ENCODE measurements at regions not wholly inside any gene's neighbourhood (a gene's known extent, or its start where the extent isn't known, plus 50 kb on each side); places are given as distances from the start of the nearest gene placed in this dataset.

DNA sequence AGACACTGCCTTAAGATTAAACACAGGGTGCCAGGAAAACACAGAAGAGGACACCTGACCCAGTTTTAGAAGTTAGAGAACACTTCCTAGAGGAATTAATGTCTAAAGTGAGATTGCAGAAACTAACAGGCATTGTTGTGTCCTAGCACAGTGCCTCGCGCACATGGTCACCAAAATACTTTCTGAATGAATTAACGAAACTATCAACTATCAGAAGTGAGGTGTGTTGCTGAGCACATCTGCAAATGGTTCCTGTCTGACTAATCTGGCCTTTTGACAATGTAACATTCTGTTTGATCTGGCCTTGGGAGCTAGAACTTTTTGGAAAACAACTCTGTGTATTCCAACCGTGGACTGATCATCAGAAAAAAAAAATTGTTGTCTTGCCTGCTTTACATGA lies 556.8 kb upstream of the LCORL start:
- Histone ChIP-seq H3K4me1 (ENCODE audit: insufficient read depth, low read length) (no peaks in the 10 kb centered on the region; the same call in 1 of the 2 replicates), H3K9me3 (ENCODE audit: insufficient read depth, low read depth, low read length) (no peaks in the 10 kb centered on the region), H3K4me3 (ENCODE audit: low read length) (no peak overlapping the region), H3K27ac (ENCODE audit: low read length) (no peak overlapping the region), H3K36me3 (ENCODE audit: insufficient read depth, low read depth, low read length) (no peaks in the 10 kb centered on the region), H3K9ac (ENCODE audit: low read depth, low read length) (no peak overlapping the region), H3K27me3 (ENCODE audit: insufficient read depth, low read length) (no peaks in the 10 kb centered on the region)

DNA sequence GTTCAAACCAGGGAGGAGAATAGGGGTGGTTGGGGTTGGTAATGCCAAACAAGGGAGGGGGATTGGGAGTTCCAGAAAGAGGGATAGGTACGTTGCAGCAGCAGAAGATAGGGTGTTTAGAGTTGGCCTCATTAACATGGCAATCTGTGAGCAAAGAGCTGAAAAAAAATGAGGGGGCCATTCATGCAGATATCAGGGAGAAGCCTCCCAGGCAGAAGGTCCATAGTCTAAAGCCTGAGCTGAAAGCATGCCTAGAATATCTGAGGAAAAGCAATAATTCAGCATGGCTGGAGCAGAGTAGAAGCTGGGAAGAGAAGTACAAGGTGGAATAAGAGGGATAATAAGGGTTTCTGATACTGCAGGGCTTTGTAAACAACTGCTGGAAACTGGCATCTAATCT lies 550.9 kb upstream of the LCORL start:
- H3K9ac ChIP-seq (ENCODE audit: low read depth, low read length), result no peak overlapping the region
- no peak overlapping the region for H3K27ac ChIP-seq (ENCODE audit: low read length)
- H3K4me1 ChIP-seq (ENCODE audit: insufficient read depth, low read length), result no peaks in the 10 kb centered on the region
- no peak overlapping the region for H3K4me3 ChIP-seq (ENCODE audit: low read length)
- H3K9me3 ChIP-seq (ENCODE audit: insufficient read depth, low read depth, low read length), result no peaks in the 10 kb centered on the region
- H3K27me3 ChIP-seq (ENCODE audit: insufficient read depth, low read length), result no peaks in the 10 kb centered on the region
- no peaks in the 10 kb centered on the region for H3K36me3 ChIP-seq (ENCODE audit: insufficient read depth, low read depth, low read length)

DNA sequence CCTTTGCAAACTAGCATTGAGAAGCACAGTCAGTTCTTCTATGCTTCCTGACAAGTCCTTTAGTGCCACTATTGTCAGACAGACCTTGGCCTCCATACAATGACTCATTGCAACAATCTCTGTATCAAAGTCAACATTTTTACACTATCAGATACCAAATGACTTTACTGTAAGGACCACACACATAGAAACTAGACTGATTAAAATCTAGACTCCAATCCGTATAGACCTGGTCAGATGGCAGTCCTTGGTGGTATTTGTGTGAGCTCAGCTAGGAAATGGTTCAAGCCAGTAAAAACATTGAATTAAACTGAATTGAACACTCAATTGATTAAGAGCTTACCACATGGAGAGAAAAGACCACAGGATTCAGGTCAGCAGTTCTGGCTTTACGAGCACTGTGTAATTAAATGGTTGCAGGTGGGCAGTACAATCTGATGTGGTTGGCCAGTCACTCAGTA lies 549.8 kb upstream of the LCORL start:
- H3K36me3 ChIP-seq (ENCODE audit: insufficient read depth, low read depth, low read length), result no peaks in the 10 kb centered on the region
- no peak overlapping the region for H3K9ac ChIP-seq (ENCODE audit: low read depth, low read length)
- no peaks in the 10 kb centered on the region for H3K27me3 ChIP-seq (ENCODE audit: insufficient read depth, low read length)
- H3K4me3 ChIP-seq (ENCODE audit: low read length), result no peak overlapping the region
- H3K4me1 ChIP-seq (ENCODE audit: insufficient read depth, low read length), result no peaks in the 10 kb centered on the region
- no peaks in the 10 kb centered on the region for H3K9me3 ChIP-seq (ENCODE audit: insufficient read depth, low read depth, low read length)
- no peak overlapping the region for H3K27ac ChIP-seq (ENCODE audit: low read length)

DNA sequence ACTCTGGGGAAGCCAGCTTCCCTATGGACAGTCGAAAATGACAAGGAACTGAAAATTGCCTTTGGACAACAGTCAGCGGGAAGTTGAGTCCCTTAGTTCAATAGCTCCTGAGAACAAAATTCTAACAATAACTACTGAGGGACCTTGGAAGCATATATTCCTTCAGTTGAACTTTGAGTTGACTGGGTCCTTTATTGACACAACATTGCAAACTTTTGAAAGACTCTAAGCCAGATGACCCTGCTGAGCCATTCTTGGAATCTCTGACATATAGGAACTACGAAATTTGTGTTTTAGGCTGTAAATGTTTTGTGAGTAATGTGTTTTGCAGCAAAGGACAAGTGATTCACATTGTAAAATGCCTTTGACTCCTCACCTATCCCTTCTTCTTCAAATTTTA lies 548.8 kb upstream of the LCORL start:
- no peaks in the 10 kb centered on the region for H3K36me3 ChIP-seq (ENCODE audit: insufficient read depth, low read depth, low read length)
- no peak overlapping the region for H3K4me3 ChIP-seq (ENCODE audit: low read length)
- no peaks in the 10 kb centered on the region for H3K9me3 ChIP-seq (ENCODE audit: insufficient read depth, low read depth, low read length)
- no peaks in the 10 kb centered on the region for H3K4me1 ChIP-seq (ENCODE audit: insufficient read depth, low read length)
- H3K27ac ChIP-seq (ENCODE audit: low read length), result no peak overlapping the region
- H3K27me3 ChIP-seq (ENCODE audit: insufficient read depth, low read length), result no peaks in the 10 kb centered on the region
- no peak overlapping the region for H3K9ac ChIP-seq (ENCODE audit: low read depth, low read length)

DNA sequence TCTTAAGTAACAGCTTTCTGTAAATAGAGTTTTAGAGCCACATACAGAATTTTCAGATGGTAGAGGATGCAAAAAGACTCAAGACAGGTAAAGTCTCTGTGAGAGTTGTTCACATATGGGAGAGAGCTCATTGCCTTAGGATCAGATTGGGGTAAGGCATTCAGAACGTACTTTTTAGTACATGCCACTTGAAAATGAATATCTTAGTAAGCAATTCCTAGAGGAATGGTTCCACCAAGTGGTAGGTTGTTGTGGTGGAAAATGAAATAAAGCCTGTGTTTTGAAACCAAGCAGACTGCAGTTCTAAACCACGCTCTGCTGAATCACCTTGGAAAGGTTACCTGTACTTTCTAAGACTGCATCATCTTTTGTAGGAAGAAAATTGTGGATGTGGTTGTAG lies 547.0 kb upstream of the LCORL start:
- Histone ChIP-seq H3K9me3 (ENCODE audit: insufficient read depth, low read depth, low read length) (no peaks in the 10 kb centered on the region), H3K27me3 (ENCODE audit: insufficient read depth, low read length) (no peaks in the 10 kb centered on the region), H3K27ac (ENCODE audit: low read length) (no peak overlapping the region), H3K36me3 (ENCODE audit: insufficient read depth, low read depth, low read length) (no peaks in the 10 kb centered on the region), H3K4me3 (ENCODE audit: low read length) (no peak overlapping the region), H3K9ac (ENCODE audit: low read depth, low read length) (no peak overlapping the region), H3K4me1 (ENCODE audit: insufficient read depth, low read length) (no peaks in the 10 kb centered on the region)

DNA sequence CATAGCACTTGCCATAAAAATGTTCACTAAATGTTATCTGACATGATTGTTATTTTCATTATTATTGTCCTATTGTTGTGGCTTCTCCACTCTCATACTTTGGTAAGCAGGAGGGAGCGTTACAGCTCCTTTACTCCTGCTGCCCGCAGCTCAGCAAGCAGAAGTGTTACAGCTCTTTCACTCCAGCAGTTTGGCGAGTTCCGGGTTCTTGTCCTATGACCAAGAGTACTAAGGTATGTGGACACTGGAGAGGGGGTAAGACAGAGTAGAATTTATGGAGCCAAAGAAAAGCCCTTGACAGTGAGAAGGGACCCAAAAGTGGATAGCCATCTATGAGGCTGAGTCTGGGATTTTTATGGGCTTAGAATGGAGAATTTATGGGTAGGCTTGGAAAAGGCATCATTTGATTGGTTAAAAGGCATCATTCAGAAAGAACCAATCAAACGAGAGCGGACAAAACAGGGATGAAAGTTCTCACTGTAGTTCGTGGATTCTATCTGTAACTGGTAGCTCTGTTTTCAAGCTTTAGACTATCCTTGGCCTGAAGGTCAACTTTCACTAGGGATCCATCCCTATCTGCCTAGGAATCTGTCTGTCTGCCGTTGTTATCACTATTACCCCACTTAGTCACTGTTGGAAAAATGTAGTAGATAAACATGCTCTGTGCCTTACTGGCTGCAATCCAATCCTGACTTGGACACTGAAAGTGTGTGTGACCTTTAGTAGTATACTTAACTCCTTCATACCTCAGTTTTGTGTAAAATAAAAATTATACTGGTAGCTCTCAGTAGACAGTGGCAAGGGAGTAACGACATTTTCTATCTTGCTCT lies 545.6 kb upstream of the LCORL start:
- no peaks in the 10 kb centered on the region for H3K9me3 ChIP-seq (ENCODE audit: insufficient read depth, low read depth, low read length)
- H3K4me3 ChIP-seq (ENCODE audit: low read length), result no peak overlapping the region
- H3K27ac ChIP-seq (ENCODE audit: low read length), result no peak overlapping the region
- H3K9ac ChIP-seq (ENCODE audit: low read depth, low read length), result no peak overlapping the region
- no peaks in the 10 kb centered on the region for H3K4me1 ChIP-seq (ENCODE audit: insufficient read depth, low read length)
- no peaks in the 10 kb centered on the region for H3K36me3 ChIP-seq (ENCODE audit: insufficient read depth, low read depth, low read length)
- no peaks in the 10 kb centered on the region for H3K27me3 ChIP-seq (ENCODE audit: insufficient read depth, low read length)

DNA sequence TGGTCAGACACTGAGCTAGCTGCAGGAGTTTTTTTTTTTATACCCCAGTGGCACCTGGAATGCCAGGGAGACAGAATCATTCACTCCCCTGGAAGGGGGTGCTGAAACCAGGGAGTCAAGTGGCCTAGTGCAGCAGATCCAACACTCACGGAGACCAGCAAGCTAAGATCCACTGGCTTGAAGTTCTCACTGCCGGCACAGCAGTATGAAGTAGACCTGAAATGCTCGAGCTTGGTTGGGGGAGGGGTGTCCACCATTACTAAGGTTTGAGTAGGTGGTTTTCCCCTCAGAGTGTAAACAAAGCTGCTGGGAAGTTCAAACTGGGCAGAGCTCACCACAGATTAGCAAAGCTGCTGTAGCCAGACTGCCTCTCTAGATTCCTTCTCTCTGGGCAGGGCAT lies 537.9 kb upstream of the LCORL start:
- Histone ChIP-seq H3K4me3 (ENCODE audit: low read length) (no peak overlapping the region), H3K9ac (ENCODE audit: low read depth, low read length) (no peak overlapping the region), H3K27ac (ENCODE audit: low read length) (no peak overlapping the region), H3K27me3 (ENCODE audit: insufficient read depth, low read length) (no peaks in the 10 kb centered on the region), H3K9me3 (ENCODE audit: insufficient read depth, low read depth, low read length) (no peaks in the 10 kb centered on the region), H3K4me1 (ENCODE audit: insufficient read depth, low read length) (peaks cover 9% of the 10 kb centered on the region; the same call in 1 of the 2 replicates), H3K36me3 (ENCODE audit: insufficient read depth, low read depth, low read length) (no peaks in the 10 kb centered on the region)

DNA sequence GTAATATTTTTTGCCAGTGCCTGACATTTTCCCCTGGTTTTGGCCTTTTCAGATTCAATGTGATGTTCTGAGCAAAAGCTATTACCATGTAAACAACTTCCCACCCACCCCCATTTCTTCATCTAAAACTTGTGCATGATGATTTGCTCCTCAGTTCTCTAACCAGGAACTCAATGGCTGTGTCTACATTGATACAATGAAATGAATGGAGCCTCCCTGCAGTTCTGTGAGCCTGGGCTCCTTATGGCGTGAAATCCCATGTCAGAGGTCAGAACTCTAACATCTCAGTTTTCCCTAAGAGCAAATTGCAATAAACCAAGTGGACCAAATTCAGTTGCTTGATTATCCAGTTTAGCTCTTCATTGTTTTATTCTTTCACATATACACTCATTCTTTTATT lies 534.8 kb upstream of the LCORL start:
- no peak overlapping the region for H3K9ac ChIP-seq (ENCODE audit: low read depth, low read length)
- peaks cover 9% of the 10 kb centered on the region; the same call in 1 of the 2 replicates for H3K4me1 ChIP-seq (ENCODE audit: insufficient read depth, low read length)
- H3K36me3 ChIP-seq (ENCODE audit: insufficient read depth, low read depth, low read length), result no peaks in the 10 kb centered on the region
- no peak overlapping the region for H3K4me3 ChIP-seq (ENCODE audit: low read length)
- H3K27me3 ChIP-seq (ENCODE audit: insufficient read depth, low read length), result no peaks in the 10 kb centered on the region
- no peak overlapping the region for H3K27ac ChIP-seq (ENCODE audit: low read length)
- no peaks in the 10 kb centered on the region for H3K9me3 ChIP-seq (ENCODE audit: insufficient read depth, low read depth, low read length)

DNA sequence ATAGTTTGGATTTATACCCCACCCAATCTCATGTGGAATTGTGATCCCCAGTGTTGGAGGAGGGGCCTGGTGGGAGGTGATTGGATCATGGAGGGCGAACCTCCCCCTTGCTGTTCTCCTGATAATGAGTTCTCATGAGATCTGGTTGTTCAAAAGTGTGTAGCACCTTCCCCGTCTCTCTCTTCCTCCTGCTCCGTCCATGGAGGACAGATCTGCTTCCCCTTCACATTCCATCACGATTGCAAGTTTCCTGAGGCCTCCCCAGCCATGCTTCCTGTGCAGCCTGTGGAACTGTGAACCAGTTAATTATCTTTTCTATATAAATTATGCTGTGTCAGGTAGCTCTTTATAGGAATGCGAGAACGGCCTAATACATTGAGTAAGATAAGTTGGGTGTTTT lies 518.8 kb upstream of the LCORL start:
- no peaks in the 10 kb centered on the region for H3K4me1 ChIP-seq (ENCODE audit: insufficient read depth, low read length)
- no peaks in the 10 kb centered on the region for H3K9me3 ChIP-seq (ENCODE audit: insufficient read depth, low read depth, low read length)
- no peak overlapping the region for H3K9ac ChIP-seq (ENCODE audit: low read depth, low read length)
- no peaks in the 10 kb centered on the region for H3K27me3 ChIP-seq (ENCODE audit: insufficient read depth, low read length)
- no peak overlapping the region for H3K27ac ChIP-seq (ENCODE audit: low read length)
- H3K36me3 ChIP-seq (ENCODE audit: insufficient read depth, low read depth, low read length), result no peaks in the 10 kb centered on the region
- H3K4me3 ChIP-seq (ENCODE audit: low read length), result no peak overlapping the region

DNA sequence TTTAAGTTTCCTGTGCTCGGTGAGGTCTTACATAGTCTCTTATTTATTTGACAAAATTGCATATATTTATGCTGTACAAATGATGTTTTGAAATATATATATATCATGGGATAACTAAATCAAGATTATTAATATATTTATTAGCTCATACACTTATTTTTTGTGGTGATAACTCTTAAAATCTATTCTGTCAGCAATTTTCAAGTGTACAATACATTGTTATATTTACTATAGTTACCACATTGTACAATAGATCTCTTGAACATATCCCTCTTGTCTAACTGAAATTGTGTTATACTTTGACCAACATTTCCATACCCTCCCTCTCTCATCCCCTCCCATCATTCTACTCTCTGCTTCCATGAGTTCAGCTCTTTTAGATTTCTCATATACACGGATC lies 516.6 kb upstream of the LCORL start:
- Histone ChIP-seq H3K27me3 (ENCODE audit: insufficient read depth, low read length) (no peaks in the 10 kb centered on the region), H3K4me1 (ENCODE audit: insufficient read depth, low read length) (no peaks in the 10 kb centered on the region), H3K9me3 (ENCODE audit: insufficient read depth, low read depth, low read length) (no peaks in the 10 kb centered on the region), H3K4me3 (ENCODE audit: low read length) (no peak overlapping the region), H3K36me3 (ENCODE audit: insufficient read depth, low read depth, low read length) (no peaks in the 10 kb centered on the region), H3K27ac (ENCODE audit: low read length) (no peak overlapping the region), H3K9ac (ENCODE audit: low read depth, low read length) (no peak overlapping the region)

DNA sequence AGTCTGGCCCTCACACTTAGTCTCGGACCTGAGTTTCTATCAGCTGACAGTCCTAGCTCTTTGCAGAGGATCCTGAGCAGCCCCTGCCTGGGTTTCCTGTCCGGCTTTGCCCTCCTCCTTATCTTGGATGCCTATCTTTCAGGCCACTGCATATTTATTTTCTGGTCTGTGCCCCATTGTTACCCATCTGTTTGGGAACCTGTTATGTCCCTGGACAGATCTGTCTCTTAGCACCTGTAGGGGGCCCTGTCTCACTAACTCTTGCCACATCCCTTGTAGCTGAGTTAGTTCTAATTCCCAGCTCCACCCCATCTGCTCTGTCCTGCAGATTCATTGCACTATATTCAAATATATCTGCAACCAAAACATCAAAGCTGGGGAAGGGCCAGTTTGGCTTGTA lies 514.9 kb upstream of the LCORL start:
- Histone ChIP-seq H3K27ac (ENCODE audit: low read length) (no peak overlapping the region), H3K36me3 (ENCODE audit: insufficient read depth, low read depth, low read length) (no peaks in the 10 kb centered on the region), H3K9me3 (ENCODE audit: insufficient read depth, low read depth, low read length) (no peaks in the 10 kb centered on the region), H3K27me3 (ENCODE audit: insufficient read depth, low read length) (no peaks in the 10 kb centered on the region), H3K4me1 (ENCODE audit: insufficient read depth, low read length) (no peaks in the 10 kb centered on the region), H3K4me3 (ENCODE audit: low read length) (no peak overlapping the region), H3K9ac (ENCODE audit: low read depth, low read length) (no peak overlapping the region)

DNA sequence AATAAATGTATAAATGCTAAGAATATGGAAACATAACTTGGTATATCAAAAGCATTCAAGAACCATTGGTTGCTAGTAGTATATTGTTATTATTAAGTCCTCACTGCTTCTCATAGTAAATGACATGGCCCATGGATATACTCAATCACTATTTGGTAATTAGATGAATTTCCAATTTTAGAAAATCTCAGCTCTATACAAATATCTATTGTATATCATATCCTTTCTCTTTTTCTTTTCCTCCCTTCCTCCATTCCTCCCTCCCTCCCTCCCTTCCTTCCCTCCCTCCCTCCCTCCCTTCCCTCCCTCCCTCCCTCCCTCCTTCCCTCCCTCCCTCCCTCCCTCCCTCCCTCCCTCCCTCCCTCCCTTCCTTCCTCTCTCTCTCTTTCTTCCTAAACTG lies 514.4 kb upstream of the LCORL start:
- Histone ChIP-seq H3K9ac (ENCODE audit: low read depth, low read length) (no peak overlapping the region), H3K4me3 (ENCODE audit: low read length) (no peak overlapping the region), H3K4me1 (ENCODE audit: insufficient read depth, low read length) (no peaks in the 10 kb centered on the region), H3K9me3 (ENCODE audit: insufficient read depth, low read depth, low read length) (no peaks in the 10 kb centered on the region), H3K36me3 (ENCODE audit: insufficient read depth, low read depth, low read length) (no peaks in the 10 kb centered on the region), H3K27me3 (ENCODE audit: insufficient read depth, low read length) (no peaks in the 10 kb centered on the region), H3K27ac (ENCODE audit: low read length) (no peak overlapping the region)
